Activated naive CD8-positive, alpha-beta T cell treated with anti-CD3 and anti-CD28 coated beads, Interleukin-2, amount 50 U/mL, for 16 hours (primary cell): ENCODE measurements at regions not wholly inside any gene's neighbourhood (a gene's known extent, or its start where the extent isn't known, plus 50 kb on each side); places are given as distances from the start of the nearest gene placed in this dataset.

Source experiments
- DNase-seq: peaks from one replicate; pipeline ENCODE4 v3.0.0-alpha.2; 2020; ENCODE audit warnings: low read depth, low spot score

- DNase-seq = no peak
Observed at GRCh38 chr11:64457416-64458010, 98.2 kb upstream of the SLC22A11 start.

GRCh38 chr11:64458997-64459396, 96.7 kb upstream of the SLC22A11 start:
- no peak for DNase-seq

GRCh38 chr11:64459609-64460008, 96.1 kb upstream of the SLC22A11 start:
- no peak for DNase-seq

- no peak for DNase-seq
Observed at GRCh38 chr11:64461081-64461480, 94.7 kb upstream of the SLC22A11 start.

GRCh38 chr11:64466115-64466718, 89.5 kb upstream of the SLC22A11 start:
- DNase-seq = no peak

- no peak for DNase-seq
Observed at GRCh38 chr11:64469288-64469687, 86.5 kb upstream of the SLC22A11 start.

- no peak for DNase-seq
Observed at GRCh38 chr11:64472593-64473455, 82.9 kb upstream of the SLC22A11 start.

- no peak for DNase-seq
Observed at GRCh38 chr11:64474680-64475079, 81.1 kb upstream of the SLC22A11 start.

GRCh38 chr11:64475145-64475544, 80.6 kb upstream of the SLC22A11 start:
- no peak for DNase-seq

GRCh38 chr11:64476881-64477280, 78.9 kb upstream of the SLC22A11 start:
- DNase-seq = no peak

- no peak for DNase-seq
Observed at GRCh38 chr11:64477675-64478074, 78.1 kb upstream of the SLC22A11 start.

- DNase-seq = no peak
Observed at GRCh38 chr11:64482588-64482987, 73.2 kb upstream of the SLC22A11 start.

- DNase-seq = no peak
Observed at GRCh38 chr11:64484191-64485022, 71.3 kb upstream of the SLC22A11 start.

GRCh38 chr11:64485074-64485473, 70.7 kb upstream of the SLC22A11 start:
- no peak for DNase-seq

- DNase-seq = no peak
Observed at GRCh38 chr11:64489831-64490441, 65.8 kb upstream of the SLC22A11 start.

- no peak for DNase-seq
Observed at GRCh38 chr11:64490562-64491216, 65.1 kb upstream of the SLC22A11 start.

GRCh38 chr11:64492561-64492960, 63.2 kb upstream of the SLC22A11 start:
- DNase-seq = no peak

GRCh38 chr11:64498136-64498535, 57.6 kb upstream of the SLC22A11 start:
- DNase-seq = no peak

- no peak for DNase-seq
Observed at GRCh38 chr11:64499261-64500004, 56.3 kb upstream of the SLC22A11 start.
